GM10248 (cell line): ENCODE measurements at regions not wholly inside any gene's neighbourhood (a gene's known extent, or its start where the extent isn't known, plus 50 kb on each side); places are given as distances from the start of the nearest gene placed in this dataset.

Experiments used
- CTCF ChIA-PET: fragments of 300-600 bp; sonication (Branson Sonifier 250); formaldehyde crosslinking; extraction: SDS; loops from one replicate; lab custom pipeline; 2021; ENCODE audit warnings: antibody characterized with exemption; lab: Yijun Ruan, JAX
- POLR2A ChIA-PET: fragments of 350-650 bp; sonication (Branson Sonifier 250); formaldehyde crosslinking; extraction: SDS; loops from one replicate; lab custom pipeline; 2020; ENCODE audit warnings: antibody characterized with exemption; lab: Yijun Ruan, JAX
- DNase-seq: peaks from one replicate; pipeline ENCODE4 v3.0.0; 2012; ENCODE audit errors: extremely low spot score
- CTCF ChIP-seq: IDR thresholded peaks from 2 replicates; pipeline ENCODE4 v1.5.1; 2012; ENCODE audit warnings: mild to moderate bottlenecking, low read depth; ENCODE audit errors: extremely low read depth, missing control alignments, control extremely low read depth

- POLR2A ChIA-PET = no interaction called here
- CTCF ChIA-PET = no interaction called here
- DNase-seq = no peak
- no peak for TF ChIP-seq CTCF
Observed at GRCh38 chr2:167388901-167389300, 500.6 kb downstream of the XIRP2 start.

- no peak for TF ChIP-seq CTCF
- POLR2A ChIA-PET = no interaction called here
- DNase-seq = no peak
- CTCF ChIA-PET = no interaction called here
Observed at GRCh38 chr2:167388497-167388896, 500.2 kb downstream of the XIRP2 start.

- TF ChIP-seq CTCF = no peak
- no peak for DNase-seq
- ChIA-PET POLR2A (no interaction called here), CTCF (interaction anchor here (0.9 kb wide), 1 partner anchor 9 kb away, joined by 3 read pairs; no protein-coding TSS in a partner anchor)
Observed at GRCh38 chr2:167386694-167387093, 498.4 kb downstream of the XIRP2 start.

- POLR2A ChIA-PET = no interaction called here
- CTCF ChIA-PET = interaction anchor here (1.3 kb wide), 1 partner anchor 39 kb away, joined by 4 read pairs; no protein-coding TSS in a partner anchor
Observed at GRCh38 chr2:167383610-167384194, 495.4 kb downstream of the XIRP2 start.

GRCh38 chr2:167381349-167381748 is 493.1 kb downstream of the XIRP2 start:
- CTCF ChIA-PET = interaction anchor here (1.4 kb wide), 1 partner anchor 10 kb away, joined by 4 read pairs; no protein-coding TSS in a partner anchor
- POLR2A ChIA-PET = no interaction called here
- DNase-seq = no peak
- TF ChIP-seq CTCF = no peak

More at GRCh38 chr2:167383610-167384194, 495.4 kb downstream of the XIRP2 start:
- TF ChIP-seq CTCF = no peak
- DNase-seq = no peak

- ChIA-PET POLR2A (no interaction called here), CTCF (no interaction called here)
- no peak for TF ChIP-seq CTCF
- DNase-seq = no peak
Observed at GRCh38 chr2:167380555-167380954, 492.3 kb downstream of the XIRP2 start.

GRCh38 chr2:167380094-167380493 is 491.8 kb downstream of the XIRP2 start:
- CTCF ChIA-PET = interaction anchor here (1.2 kb wide), 1 partner anchor 9 kb away, joined by 3 read pairs; no protein-coding TSS in a partner anchor
- POLR2A ChIA-PET = no interaction called here
- DNase-seq = no peak
- TF ChIP-seq CTCF = no peak
